ENCODE measurements at regions not wholly inside any gene's neighbourhood (a gene's known extent, or its start where the extent isn't known, plus 50 kb on each side); places are given as distances from the start of the nearest gene placed in this dataset.
A peak's percentile ranks its signal among the peaks of the same experiment; 100 is the strongest.

DNA sequence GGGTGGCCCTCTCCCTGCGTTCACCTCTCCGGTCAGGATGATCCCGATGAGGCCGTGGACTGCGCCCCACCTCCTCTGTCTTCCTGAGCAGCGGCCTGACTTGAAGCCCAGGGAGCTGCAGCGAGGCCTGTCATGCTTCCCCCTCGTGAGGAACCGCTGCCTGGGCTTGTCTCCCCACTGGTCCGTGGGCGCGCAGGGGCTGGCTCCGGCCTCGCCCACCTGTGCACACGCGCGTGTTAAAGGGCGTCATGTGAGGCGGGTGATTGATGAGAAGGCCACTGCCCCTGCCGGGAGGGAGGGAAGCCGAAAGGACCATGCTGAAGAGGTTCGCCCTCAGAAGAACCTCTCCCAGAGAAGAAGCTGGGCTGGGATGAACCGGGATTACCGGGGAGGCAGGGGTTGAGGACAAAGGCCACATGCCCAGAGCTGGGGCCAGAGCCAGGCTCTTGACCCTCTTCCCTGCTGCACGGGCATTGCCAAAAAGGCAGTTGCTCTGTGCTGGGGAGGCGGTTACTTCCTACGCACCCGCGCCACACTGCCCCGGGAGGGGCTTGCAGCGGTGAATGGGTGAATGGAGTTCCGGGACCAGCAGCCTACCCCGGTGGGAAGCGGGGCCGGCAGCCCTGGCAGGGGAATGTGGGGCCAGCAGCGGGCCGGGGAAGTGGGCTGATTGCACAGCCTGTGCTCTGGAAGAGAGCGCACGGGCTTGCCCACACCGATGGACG, 85.9 kb upstream of the GSE1 start:
- TF ChIP-seq, protein P1, sequence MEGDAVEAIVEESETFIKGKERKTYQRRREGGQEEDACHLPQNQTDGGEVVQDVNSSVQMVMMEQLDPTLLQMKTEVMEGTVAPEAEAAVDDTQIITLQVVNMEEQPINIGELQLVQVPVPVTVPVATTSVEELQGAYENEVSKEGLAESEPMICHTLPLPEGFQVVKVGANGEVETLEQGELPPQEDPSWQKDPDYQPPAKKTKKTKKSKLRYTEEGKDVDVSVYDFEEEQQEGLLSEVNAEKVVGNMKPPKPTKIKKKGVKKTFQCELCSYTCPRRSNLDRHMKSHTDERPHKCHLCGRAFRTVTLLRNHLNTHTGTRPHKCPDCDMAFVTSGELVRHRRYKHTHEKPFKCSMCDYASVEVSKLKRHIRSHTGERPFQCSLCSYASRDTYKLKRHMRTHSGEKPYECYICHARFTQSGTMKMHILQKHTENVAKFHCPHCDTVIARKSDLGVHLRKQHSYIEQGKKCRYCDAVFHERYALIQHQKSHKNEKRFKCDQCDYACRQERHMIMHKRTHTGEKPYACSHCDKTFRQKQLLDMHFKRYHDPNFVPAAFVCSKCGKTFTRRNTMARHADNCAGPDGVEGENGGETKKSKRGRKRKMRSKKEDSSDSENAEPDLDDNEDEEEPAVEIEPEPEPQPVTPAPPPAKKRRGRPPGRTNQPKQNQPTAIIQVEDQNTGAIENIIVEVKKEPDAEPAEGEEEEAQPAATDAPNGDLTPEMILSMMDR (IDR thresholded peaks at IDR 0.05; ENCODE audit: borderline replicate concordance, insufficient read depth, low read depth, low read length): no peak
- H3K4me3 ChIP-seq (ENCODE audit: low read depth, low read length): no peak overlapping the region

DNA sequence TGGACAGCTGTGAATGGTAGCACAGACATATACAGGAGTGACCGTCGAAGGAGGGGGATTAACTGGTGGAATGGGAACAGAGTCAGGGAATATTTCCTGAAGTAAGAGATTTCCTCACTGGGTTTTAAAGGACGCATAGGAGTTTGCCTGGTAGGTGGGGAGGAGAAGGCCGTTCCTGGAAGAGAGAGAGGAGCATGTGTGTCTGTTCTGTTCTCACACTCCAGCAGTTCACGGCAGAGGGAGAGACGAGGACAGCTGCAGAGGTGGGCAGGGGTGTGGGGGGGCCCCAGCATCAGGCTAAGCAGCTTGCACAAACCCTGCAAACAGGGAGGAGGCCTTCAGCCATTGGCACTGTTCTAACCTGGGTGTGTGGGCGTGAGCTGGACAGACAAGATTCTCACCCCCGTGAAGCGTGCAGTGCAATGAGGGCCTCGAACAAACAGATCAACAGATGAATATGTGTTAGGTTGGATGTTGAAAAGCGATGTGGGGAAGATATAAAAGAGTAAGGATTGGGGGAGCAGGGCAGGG, 85.3 kb upstream of the GSE1 start:
- H3K4me3 ChIP-seq (ENCODE audit: low read depth, low read length): no peak overlapping the region
- TF ChIP-seq, protein P1 (IDR thresholded peaks at IDR 0.05; ENCODE audit: borderline replicate concordance, insufficient read depth, low read depth, low read length): no peak

- TF ChIP-seq, protein P1 (IDR thresholded peaks at IDR 0.05; ENCODE audit: borderline replicate concordance, insufficient read depth, low read depth, low read length): peak; percentile 71
- H3K4me3 ChIP-seq (ENCODE audit: low read depth, low read length): no peak overlapping the region
Measured at GRCh38 chr16:85528528-85529387, 84.4 kb upstream of the GSE1 start.

GRCh38 chr16:85529489-85530369, 83.4 kb upstream of the GSE1 start:
- TF ChIP-seq, protein P1 (IDR thresholded peaks at IDR 0.05; ENCODE audit: borderline replicate concordance, insufficient read depth, low read depth, low read length): 0 out of 2 replicates have a peak, but pooled peaks have one; percentile 12
- no peak overlapping the region for H3K4me3 ChIP-seq (ENCODE audit: low read depth, low read length)

GRCh38 chr16:85530370-85530739, 82.8 kb upstream of the GSE1 start:
- no peak overlapping the region for H3K4me3 ChIP-seq (ENCODE audit: low read depth, low read length)
- TF ChIP-seq, protein P1 (IDR thresholded peaks at IDR 0.05; ENCODE audit: borderline replicate concordance, insufficient read depth, low read depth, low read length): no peak

GRCh38 chr16:85531516-85531915, 81.6 kb upstream of the GSE1 start:
- TF ChIP-seq, protein P1 (IDR thresholded peaks at IDR 0.05; ENCODE audit: borderline replicate concordance, insufficient read depth, low read depth, low read length): no peak

More at GRCh38 chr16:85531516-85531915, 81.6 kb upstream of the GSE1 start:
- no peak overlapping the region for H3K4me3 ChIP-seq (ENCODE audit: low read depth, low read length)

All from GM12875 (cell line).